A549 (cell line): ENCODE measurements at regions not wholly inside any gene's neighbourhood (a gene's known extent, or its start where the extent isn't known, plus 50 kb on each side); places are given as distances from the start of the nearest gene placed in this dataset.
A peak's percentile ranks its signal among the peaks of the same experiment; 100 is the strongest.
"Not testable (repeated sequence)": the region's sequence is repeated elsewhere in the genome, so short reads cannot be mapped to it uniquely, and the experiment has no call there.

Source experiments
- ATAC-seq, 2 experiments: fragments of 200-7000 bp in 1 of 2; fragments of >200 bp in 1 of 2; cut with Nextera tagmentation in 1 of 2; cut with Tn5 transposase in 1 of 2; 3 replicates each; pipeline versions ENCODE4 v1.8.0 to v1.9.1; 2018 to 2020; ENCODE audit warnings: mild to moderate bottlenecking in 1 of 2, moderate library complexity in 1 of 2
- CTCF ChIA-PET: fragments of 300-600 bp; sonication (Branson Sonifier 250); formaldehyde crosslinking; extraction: SDS; loops from one replicate; lab custom pipeline; 2021; ENCODE audit warnings: antibody characterized with exemption, inconsistent platforms; lab: Yijun Ruan, JAX
- POLR2A ChIA-PET: fragments of 350-600 bp; formaldehyde crosslinking; extraction: SDS; loops from one replicate; lab custom pipeline; 2021; ENCODE audit warnings: antibody characterized with exemption, inconsistent platforms; lab: Yijun Ruan, JAX
- DNase-seq, 2 experiments: peaks; one replicate each; pipeline versions ENCODE4 v3.0.0 to v3.0.0-alpha.2; 2011 to 2016; ENCODE audit warnings: low read depth in 1 of 2, low spot score in 1 of 2
- FAIRE-seq: peaks from 2 replicates; lab custom pipeline; 2011; peaks lifted over from hg19 to GRCh38; lab: Jason Lieb, UNC
- H3K27ac ChIP-seq, 2 experiments: fragments of >200 bp; sonication (Bioruptor Twin); formaldehyde crosslinking; 3 replicates each; pipeline ENCODE4 v1.5.1; 2016 to 2017
- H3K4me1 ChIP-seq: fragments of >200 bp; sonication (Bioruptor Twin); formaldehyde crosslinking; 3 replicates; pipeline ENCODE4 v1.6.1; 2016
- H3K4me2 ChIP-seq: fragments of >200 bp; sonication (Bioruptor Twin); formaldehyde crosslinking; 3 replicates; pipeline ENCODE4 v1.6.1; 2016
- H3K4me3 ChIP-seq: fragments of >200 bp; sonication (Bioruptor Twin); formaldehyde crosslinking; 3 replicates; pipeline ENCODE4 v1.5.1; 2016
- H3K9me3 ChIP-seq: fragments of >200 bp; sonication (Bioruptor Twin); formaldehyde crosslinking; 3 replicates; pipeline ENCODE4 v1.6.1; 2016
- HOXA7 ChIP-seq: fragments of 250-450 bp; sonication (Bioruptor Pico); IDR thresholded peaks from 2 replicates; pipeline ENCODE4 v1.5.0; 2020; ENCODE audit warnings: mild to moderate bottlenecking, moderate library complexity
- JUN ChIP-seq, 2 experiments: fragments of >200 bp; sonication (Bioruptor Twin); formaldehyde crosslinking; IDR thresholded peaks; 2 replicates in 1 of 2; 3 replicates in 1 of 2; pipeline ENCODE4 v1.6.1; 2016 to 2017
- MAFK ChIP-seq: fragments of 450-650 bp; IDR thresholded peaks from 2 replicates; pipeline ENCODE4 v1.6.1; 2014; ENCODE audit not compliant: partially characterized antibody
- MYC ChIP-seq: IDR thresholded peaks from 2 replicates; pipeline ENCODE4 v1.6.1; 2012; ENCODE audit warnings: mild to moderate bottlenecking, inconsistent platforms, low read length, improper control_type of control experiment, borderline replicate concordance
- POLR2A ChIP-seq: IDR thresholded peaks from 2 replicates; pipeline ENCODE4 v1.6.1; 2012; ENCODE audit warnings: mild to moderate bottlenecking, low read length
- RAD21 ChIP-seq, 2 experiments: fragments of >200 bp in 1 of 2; sonication (Bioruptor Twin) in 1 of 2; formaldehyde crosslinking in 1 of 2; IDR thresholded peaks in 1 of 2; conservative IDR thresholded peaks in 1 of 2; 2 replicates in 1 of 2; 3 replicates in 1 of 2; pipeline ENCODE4 v1.6.1; 2012 to 2018; ENCODE audit warnings: inconsistent platforms in 1 of 2
- RCOR1 ChIP-seq: fragments of 150-350 bp; IDR thresholded peaks from 2 replicates; pipeline ENCODE4 v1.6.1; 2014; ENCODE audit warnings: antibody characterized with exemption, low read length, low read depth
- RNF2 ChIP-seq: fragments of 200-600 bp; sonication (generic); IDR thresholded peaks from 2 replicates; pipeline ENCODE4 v1.6.1; 2016; ENCODE audit warnings: low read depth, mild to moderate bottlenecking, antibody characterized with exemption, moderate library complexity, borderline replicate concordance
- WGBS: methylation state at CpG from one replicate; pipeline ENCODE4 v1.1.6; 2017; ENCODE audit errors: missing lambda C conversion rate; 5-methylcytosine and 5-hydroxymethylcytosine counted together
- TF ChIP-seq, protein P1 (sequence below): fragments of >200 bp; sonication (Bioruptor Twin); formaldehyde crosslinking; IDR thresholded peaks from 3 replicates; pipeline ENCODE4 v1.5.1; 2016
- TF ChIP-seq, protein P2 (sequence below): fragments of 450-650 bp; IDR thresholded peaks from 2 replicates; pipeline ENCODE4 v1.6.1; 2014; ENCODE audit warnings: antibody characterized with exemption

DNA sequence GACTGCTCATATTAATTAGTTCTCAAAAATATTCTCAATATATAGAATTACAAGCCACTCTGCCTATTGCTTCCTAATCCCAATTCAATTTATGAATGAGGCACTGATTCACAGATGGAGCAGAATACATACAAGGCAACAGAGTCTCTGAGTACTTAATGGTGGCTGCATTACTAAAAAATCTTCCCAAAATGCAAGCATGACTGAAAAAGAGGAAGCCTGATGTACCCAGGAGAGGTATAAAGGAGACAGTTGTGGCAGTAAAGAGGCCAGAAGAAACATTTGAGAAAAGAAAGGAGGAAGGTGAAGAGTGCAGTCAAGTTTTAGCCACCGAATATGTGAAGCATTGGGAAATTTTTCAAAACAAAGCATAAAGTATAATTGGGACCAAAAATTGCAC, 163.2 kb upstream of the INTU start:
- ChIA-PET CTCF (no interaction called here), POLR2A (no interaction called here)
- Histone ChIP-seq H3K9me3 (no peaks in the 10 kb centered on the region), H3K27ac (no peak overlapping the region), H3K4me2 (no peak overlapping the region), H3K4me1 (no peaks in the 10 kb centered on the region), H3K4me3 (no peak overlapping the region)
- no peak for DNase-seq
- WGBS = 5% methylated on average over 1 of the region's 1 CpG
- TF ChIP-seq, protein P1, sequence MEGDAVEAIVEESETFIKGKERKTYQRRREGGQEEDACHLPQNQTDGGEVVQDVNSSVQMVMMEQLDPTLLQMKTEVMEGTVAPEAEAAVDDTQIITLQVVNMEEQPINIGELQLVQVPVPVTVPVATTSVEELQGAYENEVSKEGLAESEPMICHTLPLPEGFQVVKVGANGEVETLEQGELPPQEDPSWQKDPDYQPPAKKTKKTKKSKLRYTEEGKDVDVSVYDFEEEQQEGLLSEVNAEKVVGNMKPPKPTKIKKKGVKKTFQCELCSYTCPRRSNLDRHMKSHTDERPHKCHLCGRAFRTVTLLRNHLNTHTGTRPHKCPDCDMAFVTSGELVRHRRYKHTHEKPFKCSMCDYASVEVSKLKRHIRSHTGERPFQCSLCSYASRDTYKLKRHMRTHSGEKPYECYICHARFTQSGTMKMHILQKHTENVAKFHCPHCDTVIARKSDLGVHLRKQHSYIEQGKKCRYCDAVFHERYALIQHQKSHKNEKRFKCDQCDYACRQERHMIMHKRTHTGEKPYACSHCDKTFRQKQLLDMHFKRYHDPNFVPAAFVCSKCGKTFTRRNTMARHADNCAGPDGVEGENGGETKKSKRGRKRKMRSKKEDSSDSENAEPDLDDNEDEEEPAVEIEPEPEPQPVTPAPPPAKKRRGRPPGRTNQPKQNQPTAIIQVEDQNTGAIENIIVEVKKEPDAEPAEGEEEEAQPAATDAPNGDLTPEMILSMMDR = no peak
- ATAC-seq = no peak
- FAIRE-seq = no peak

DNA sequence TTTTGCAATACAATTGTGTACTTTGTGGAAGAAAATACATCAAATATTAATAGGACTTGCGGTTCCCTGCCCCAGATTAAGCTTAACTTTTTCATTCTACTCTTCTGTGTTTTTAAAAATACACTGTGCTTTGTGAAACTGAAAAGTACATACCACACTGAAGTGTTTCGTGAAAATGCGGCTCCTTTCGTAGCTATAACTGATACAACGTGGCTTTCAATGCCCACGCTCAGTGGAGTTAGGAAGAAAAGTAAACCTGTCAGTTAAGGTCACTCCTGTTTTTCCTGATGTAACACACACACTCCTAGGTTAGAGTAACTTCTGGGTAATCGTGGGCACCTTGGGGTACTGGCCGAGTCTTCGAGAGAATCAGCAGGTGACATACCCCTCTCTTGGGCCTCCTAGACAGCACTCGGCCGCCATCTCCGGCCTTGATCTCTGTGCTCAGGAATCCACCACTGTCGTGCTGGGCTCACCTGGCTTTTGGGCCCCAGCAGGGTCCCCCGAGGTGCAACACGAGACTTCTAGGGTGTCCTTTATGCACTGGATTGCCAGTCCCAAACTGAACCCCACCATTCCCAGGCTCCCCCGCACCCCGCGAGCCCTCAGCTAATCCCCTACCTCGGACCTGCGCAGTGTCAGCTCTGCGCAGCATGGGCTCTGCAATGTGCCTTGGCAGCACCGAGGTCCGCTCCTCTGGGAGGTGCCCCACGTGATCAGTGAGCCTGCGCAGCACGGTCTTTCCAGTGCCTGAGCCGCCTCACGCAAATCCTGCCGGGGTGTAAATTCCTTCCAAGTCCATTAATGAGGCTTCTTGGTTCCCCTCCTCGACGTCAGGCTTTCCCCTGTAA, 162.6 kb upstream of the INTU start:
- CTCF ChIA-PET = no interaction called here
- POLR2A ChIA-PET = no interaction called here
- ATAC-seq = no peak
- no peak for FAIRE-seq
- Histone ChIP-seq H3K4me1 (no peaks in the 10 kb centered on the region), H3K27ac (no peak overlapping the region), H3K4me2 (no peak overlapping the region), H3K4me3 (no peak overlapping the region), H3K9me3 (no peaks in the 10 kb centered on the region)
- TF ChIP-seq MAFK = no peak
- TF ChIP-seq, protein P2, sequence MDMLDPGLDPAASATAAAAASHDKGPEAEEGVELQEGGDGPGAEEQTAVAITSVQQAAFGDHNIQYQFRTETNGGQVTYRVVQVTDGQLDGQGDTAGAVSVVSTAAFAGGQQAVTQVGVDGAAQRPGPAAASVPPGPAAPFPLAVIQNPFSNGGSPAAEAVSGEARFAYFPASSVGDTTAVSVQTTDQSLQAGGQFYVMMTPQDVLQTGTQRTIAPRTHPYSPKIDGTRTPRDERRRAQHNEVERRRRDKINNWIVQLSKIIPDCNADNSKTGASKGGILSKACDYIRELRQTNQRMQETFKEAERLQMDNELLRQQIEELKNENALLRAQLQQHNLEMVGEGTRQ = no peak
- TF ChIP-seq JUN (IDR thresholded peaks at IDR 0.05) = no peak
- no peak for TF ChIP-seq POLR2A
- TF ChIP-seq RCOR1 = no peak
- no peak for TF ChIP-seq RNF2
- no peak for TF ChIP-seq MYC
- DNase-seq = no peak
- WGBS = 66% methylated on average over 19 of the region's 31 CpGs

DNA sequence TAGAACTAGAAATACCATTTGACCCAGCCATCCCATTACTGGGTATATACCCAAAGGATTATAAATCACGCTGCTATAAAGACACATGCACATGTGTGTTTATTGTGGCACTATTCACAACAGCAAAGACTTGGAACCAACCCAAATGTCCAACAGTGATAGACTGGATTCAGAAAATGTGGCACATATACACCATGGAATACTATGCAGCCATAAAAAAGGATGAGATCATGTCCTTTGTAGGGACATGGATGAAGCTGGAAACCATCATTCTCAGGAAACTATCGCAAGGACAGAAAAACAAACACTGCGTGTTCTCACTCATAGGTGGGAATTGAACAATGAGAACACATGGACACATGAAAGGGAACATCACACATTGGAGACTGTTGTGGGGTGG, 154.5 kb upstream of the INTU start:
- CTCF ChIA-PET = interaction anchor here (0.8 kb wide), 1 partner anchor 10 kb away, joined by 3 read pairs; no protein-coding TSS in a partner anchor
- H3K4me1 ChIP-seq, H3K4me2 ChIP-seq, H3K9me3 ChIP-seq, H3K4me3 ChIP-seq, ATAC-seq, FAIRE-seq, H3K27ac ChIP-seq, POLR2A ChIA-PET, DNase-seq: not testable (repeated sequence)
- WGBS = 53% methylated on average over 3 of the region's 3 CpGs

DNA sequence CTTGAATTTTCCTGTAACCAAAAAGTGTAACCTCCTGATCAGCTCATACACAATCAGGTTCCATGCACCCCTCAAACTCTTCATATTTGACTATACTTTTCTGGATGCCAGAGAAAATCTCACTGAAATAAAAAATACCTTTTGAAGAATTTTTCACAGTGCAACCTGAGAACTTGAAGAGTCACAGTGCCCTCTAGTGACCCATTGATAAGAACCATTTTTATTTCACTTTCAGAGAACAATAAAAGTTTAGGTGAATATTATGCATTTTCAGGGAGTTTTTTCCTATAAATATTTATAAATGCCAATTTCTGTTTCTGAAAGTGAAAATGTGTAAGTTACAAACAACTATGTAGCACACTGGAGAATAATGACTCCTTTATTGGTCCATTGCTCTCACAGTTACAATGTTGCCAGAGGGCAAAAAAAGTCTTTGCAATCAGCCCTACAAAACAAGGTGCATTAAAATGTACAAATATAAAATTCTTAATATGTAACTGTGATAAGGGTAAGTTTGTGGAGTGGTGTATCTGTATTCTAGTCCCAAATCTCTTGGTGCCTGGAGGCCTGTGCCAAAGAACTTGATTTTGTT, 153.6 kb upstream of the INTU start:
- FAIRE-seq (no peak), DNase-seq (peak; percentile 0 to 50), ATAC-seq (no peak)
- CTCF ChIA-PET = interaction anchor here (0.8 to 1.2 kb wide), 2 partner anchors 11 to 28 kb away, joined by 3 to 4 read pairs; no protein-coding TSS in a partner anchor
- Histone ChIP-seq H3K27ac (no peak overlapping the region), H3K4me1 (no peaks in the 10 kb centered on the region), H3K4me2 (no peak overlapping the region), H3K4me3 (no peak overlapping the region), H3K9me3 (no peaks in the 10 kb centered on the region)
- POLR2A ChIA-PET = no interaction called here
- TF ChIP-seq, protein P1 = peak; percentile 70
- TF ChIP-seq HOXA7 (CRISPR knock-in tag) = no peak
- peak; percentile 61 to 74 for TF ChIP-seq RAD21 (conservative IDR thresholded peaks at IDR 0.05 in 1 of 2, IDR thresholded peaks at IDR 0.05 in 1 of 2)
